ENCODE measurements at regions not wholly inside any gene's neighbourhood (a gene's known extent, or its start where the extent isn't known, plus 50 kb on each side); places are given as distances from the start of the nearest gene placed in this dataset.
A peak's percentile ranks its signal among the peaks of the same experiment; 100 is the strongest.

- Histone ChIP-seq H3K79me2 (ENCODE audit: insufficient read depth, low read length) (no peaks in the 10 kb centered on the region), H3K4me1 (ENCODE audit: insufficient read depth, low read length, poor library complexity, severe bottlenecking) (peaks cover 12% of the 10 kb centered on the region), H3K27me3 (ENCODE audit: insufficient read depth, low read length, poor library complexity, severe bottlenecking) (no peaks in the 10 kb centered on the region)
Measured at GRCh38 chr13:24076636-24077035, 83.9 kb upstream of the SPATA13 start.

GRCh38 chr13:24080134-24080533 lies 80.4 kb upstream of the SPATA13 start:
- no peaks in the 10 kb centered on the region for H3K36me3 ChIP-seq (ENCODE audit: insufficient read depth, low read length)
- no peaks in the 10 kb centered on the region for H4K20me1 ChIP-seq (ENCODE audit: insufficient read depth, low read length, poor library complexity, severe bottlenecking)
- no peak overlapping the region for H2AFZ ChIP-seq (ENCODE audit: low read length)
- TF ChIP-seq EZH2phosphoT487 (IDR thresholded peaks at IDR 0.05; ENCODE audit: borderline replicate concordance) (no peak), CTCF (conservative IDR thresholded peaks at IDR 0.05; ENCODE audit: low read length) (no peak)
- no peaks in the 10 kb centered on the region for H3K79me2 ChIP-seq (ENCODE audit: insufficient read depth, low read length)
- H3K9me2 ChIP-seq (replicated peaks; ENCODE audit: low read depth, low read length), result no peaks in the 10 kb centered on the region
- H3K4me1 ChIP-seq (ENCODE audit: insufficient read depth, low read length, poor library complexity, severe bottlenecking), result peaks cover 3% of the 10 kb centered on the region
- H3F3A ChIP-seq (ENCODE audit: low read depth), result no peaks in the 10 kb centered on the region
- no peak overlapping the region for H3K4me2 ChIP-seq (ENCODE audit: low read depth, low read length, poor library complexity, severe bottlenecking)
- no peak overlapping the region for H3K4me3 ChIP-seq (ENCODE audit: low read length, poor library complexity, severe bottlenecking)
- no peaks in the 10 kb centered on the region for H3K27me3 ChIP-seq (ENCODE audit: insufficient read depth, low read length, poor library complexity, severe bottlenecking)
- H3K9me3 ChIP-seq (ENCODE audit: insufficient read depth, low read depth, low read length), result no peaks in the 10 kb centered on the region
- no peak overlapping the region for H3K9ac ChIP-seq (ENCODE audit: low read depth, low read length, poor library complexity, severe bottlenecking)

More at GRCh38 chr13:24076636-24077035, 83.9 kb upstream of the SPATA13 start:
- no peaks in the 10 kb centered on the region for H4K20me1 ChIP-seq (ENCODE audit: insufficient read depth, low read length, poor library complexity, severe bottlenecking)
- no peaks in the 10 kb centered on the region for H3K9me2 ChIP-seq (replicated peaks; ENCODE audit: low read depth, low read length)
- no peaks in the 10 kb centered on the region for H3K36me3 ChIP-seq (ENCODE audit: insufficient read depth, low read length)
- H3K4me2 ChIP-seq (ENCODE audit: low read depth, low read length, poor library complexity, severe bottlenecking), result no peak overlapping the region
- no peaks in the 10 kb centered on the region for H3F3A ChIP-seq (ENCODE audit: low read depth)
- no peak overlapping the region for H3K9ac ChIP-seq (ENCODE audit: low read depth, low read length, poor library complexity, severe bottlenecking)
- no peaks in the 10 kb centered on the region for H3K9me3 ChIP-seq (ENCODE audit: insufficient read depth, low read depth, low read length)
- peak overlapping the region; percentile 22; the same call in 1 of the 2 replicates for H2AFZ ChIP-seq (ENCODE audit: low read length)
- TF ChIP-seq CTCF (conservative IDR thresholded peaks at IDR 0.05; ENCODE audit: low read length) (no peak), EZH2phosphoT487 (IDR thresholded peaks at IDR 0.05; ENCODE audit: borderline replicate concordance) (no peak)
- H3K4me3 ChIP-seq (ENCODE audit: low read length, poor library complexity, severe bottlenecking), result no peak overlapping the region

- H3K9me3 ChIP-seq (ENCODE audit: insufficient read depth, low read depth, low read length), result no peaks in the 10 kb centered on the region
- no peaks in the 10 kb centered on the region for H3F3A ChIP-seq (ENCODE audit: low read depth)
- TF ChIP-seq CTCF (conservative IDR thresholded peaks at IDR 0.05; ENCODE audit: low read length), result no peak
- no peak for TF ChIP-seq EZH2phosphoT487 (IDR thresholded peaks at IDR 0.05; ENCODE audit: borderline replicate concordance)
- no peaks in the 10 kb centered on the region for H4K20me1 ChIP-seq (ENCODE audit: insufficient read depth, low read length, poor library complexity, severe bottlenecking)
- no peaks in the 10 kb centered on the region for H3K9me2 ChIP-seq (replicated peaks; ENCODE audit: low read depth, low read length)
- no peak overlapping the region for H3K9ac ChIP-seq (ENCODE audit: low read depth, low read length, poor library complexity, severe bottlenecking)
- no peaks in the 10 kb centered on the region for H3K36me3 ChIP-seq (ENCODE audit: insufficient read depth, low read length)
- H3K4me3 ChIP-seq (ENCODE audit: low read length, poor library complexity, severe bottlenecking), result no peak overlapping the region
- no peak overlapping the region for H3K4me2 ChIP-seq (ENCODE audit: low read depth, low read length, poor library complexity, severe bottlenecking)
- H3K4me1 ChIP-seq (ENCODE audit: insufficient read depth, low read length, poor library complexity, severe bottlenecking), result no peaks in the 10 kb centered on the region
- H3K27me3 ChIP-seq (ENCODE audit: insufficient read depth, low read length, poor library complexity, severe bottlenecking), result no peaks in the 10 kb centered on the region
- H3K79me2 ChIP-seq (ENCODE audit: insufficient read depth, low read length), result no peaks in the 10 kb centered on the region
- H2AFZ ChIP-seq (ENCODE audit: low read length), result no peak overlapping the region
Measured at GRCh38 chr13:24081387-24081786, 79.1 kb upstream of the SPATA13 start.

Measured in Loucy (cell line).